ENCODE measurements at regions not wholly inside any gene's neighbourhood (a gene's known extent, or its start where the extent isn't known, plus 50 kb on each side); places are given as distances from the start of the nearest gene placed in this dataset.
"Not testable (repeated sequence)": the region's sequence is repeated elsewhere in the genome, so short reads cannot be mapped to it uniquely, and the experiment has no call there.

DNA sequence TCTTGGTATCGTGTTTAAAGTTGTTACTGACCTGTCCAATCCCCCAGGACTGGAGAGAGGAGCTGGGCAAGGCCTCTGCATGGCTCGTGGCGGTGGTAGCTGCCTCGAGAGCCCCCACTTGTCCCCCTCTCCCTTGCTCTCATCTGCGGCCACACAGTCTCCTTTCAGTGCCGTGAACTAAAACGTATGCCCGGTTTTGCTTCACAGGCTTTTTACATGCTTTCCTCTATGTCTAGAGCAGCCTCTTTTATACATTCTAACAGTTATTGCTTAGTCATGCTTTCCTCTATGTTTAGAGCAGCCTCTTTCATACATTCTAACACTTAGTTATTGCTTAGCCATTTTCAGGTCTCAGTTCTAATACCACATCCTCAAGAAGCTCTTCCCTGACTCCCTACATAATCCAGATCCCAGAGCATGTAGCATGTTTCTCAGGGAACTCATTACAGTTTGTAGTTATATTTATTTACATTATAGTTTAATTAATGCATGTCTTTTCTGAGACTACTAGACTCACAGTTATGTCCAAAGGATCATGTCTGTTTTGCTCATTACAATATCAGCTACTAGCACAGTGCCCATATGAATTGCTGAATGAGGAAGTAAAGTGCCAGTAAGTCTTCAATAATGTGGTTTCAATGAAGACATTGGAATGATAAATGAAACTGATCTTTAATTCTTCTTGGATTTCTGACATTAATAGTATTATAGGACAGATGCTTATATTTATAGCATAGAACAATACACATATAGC, 66.5 kb upstream of the TBL1XR1 start:
- TF ChIP-seq, protein P1, sequence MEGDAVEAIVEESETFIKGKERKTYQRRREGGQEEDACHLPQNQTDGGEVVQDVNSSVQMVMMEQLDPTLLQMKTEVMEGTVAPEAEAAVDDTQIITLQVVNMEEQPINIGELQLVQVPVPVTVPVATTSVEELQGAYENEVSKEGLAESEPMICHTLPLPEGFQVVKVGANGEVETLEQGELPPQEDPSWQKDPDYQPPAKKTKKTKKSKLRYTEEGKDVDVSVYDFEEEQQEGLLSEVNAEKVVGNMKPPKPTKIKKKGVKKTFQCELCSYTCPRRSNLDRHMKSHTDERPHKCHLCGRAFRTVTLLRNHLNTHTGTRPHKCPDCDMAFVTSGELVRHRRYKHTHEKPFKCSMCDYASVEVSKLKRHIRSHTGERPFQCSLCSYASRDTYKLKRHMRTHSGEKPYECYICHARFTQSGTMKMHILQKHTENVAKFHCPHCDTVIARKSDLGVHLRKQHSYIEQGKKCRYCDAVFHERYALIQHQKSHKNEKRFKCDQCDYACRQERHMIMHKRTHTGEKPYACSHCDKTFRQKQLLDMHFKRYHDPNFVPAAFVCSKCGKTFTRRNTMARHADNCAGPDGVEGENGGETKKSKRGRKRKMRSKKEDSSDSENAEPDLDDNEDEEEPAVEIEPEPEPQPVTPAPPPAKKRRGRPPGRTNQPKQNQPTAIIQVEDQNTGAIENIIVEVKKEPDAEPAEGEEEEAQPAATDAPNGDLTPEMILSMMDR (conservative IDR thresholded peaks at IDR 0.05; ENCODE audit: control insufficient read depth, insufficient read depth, low read depth, low read length), result no peak
- H3K4me3 ChIP-seq (ENCODE audit: control insufficient read depth, low read depth, low read length), result no peak overlapping the region
- peak; percentile 20 for DNase-seq (ENCODE audit: low read depth)

DNA sequence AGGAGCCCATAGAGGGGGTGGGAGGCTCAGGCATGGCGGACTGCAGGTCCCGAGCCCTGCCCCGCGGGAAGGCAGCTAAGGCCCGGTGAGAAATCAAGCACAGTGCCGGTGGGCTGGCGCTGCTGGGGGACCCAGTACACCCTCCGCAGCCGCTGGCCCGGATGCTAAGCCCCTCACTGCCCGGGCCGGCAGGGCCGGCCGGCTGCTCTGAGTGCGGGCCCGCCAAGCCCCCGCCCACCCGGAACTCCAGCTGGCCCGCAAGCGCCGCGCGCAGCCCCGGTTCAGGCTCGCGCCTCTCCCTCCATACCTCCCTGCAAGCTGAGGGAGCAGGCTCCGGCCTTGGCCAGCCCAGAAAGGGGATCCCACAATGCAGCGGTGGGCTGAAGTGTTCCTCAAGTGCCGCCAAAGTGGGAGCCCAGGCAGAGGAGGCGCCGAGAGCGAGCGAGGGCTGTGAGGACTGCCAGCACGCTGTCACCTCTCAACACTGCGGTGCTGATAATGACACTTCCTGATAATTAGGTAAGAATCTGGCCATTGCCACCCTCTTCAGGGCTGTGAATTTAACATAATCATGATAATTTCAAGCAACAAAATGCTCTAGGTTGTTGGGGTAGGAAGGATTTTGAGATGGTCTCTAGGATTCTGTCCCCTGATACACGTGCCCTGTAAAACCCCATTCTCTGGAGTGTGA, 74.7 kb upstream of the TBL1XR1 start:
- not testable (repeated sequence) for H3K4me3 ChIP-seq (ENCODE audit: control insufficient read depth, low read depth, low read length); DNase-seq (ENCODE audit: low read depth)

DNA sequence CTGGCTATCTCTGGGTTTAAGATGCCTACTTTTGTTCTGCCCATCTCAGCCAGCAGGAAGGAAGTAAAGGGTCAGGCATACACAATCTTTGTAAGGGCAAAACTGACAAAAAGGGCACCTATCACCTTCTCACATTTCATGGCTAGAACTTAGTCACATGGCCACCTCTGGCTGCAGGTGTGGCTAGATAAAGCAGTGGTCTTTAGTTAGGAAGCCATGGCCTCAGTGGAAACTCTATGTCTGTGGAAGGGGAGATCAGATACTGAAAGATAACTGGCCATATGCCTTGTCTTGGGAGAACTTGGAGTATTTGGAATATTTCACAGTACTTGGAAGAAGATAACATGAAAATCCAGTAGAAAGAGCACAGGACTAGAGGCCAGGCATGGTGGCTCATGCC, 80.7 kb upstream of the TBL1XR1 start:
- TF ChIP-seq, protein P1 (conservative IDR thresholded peaks at IDR 0.05; ENCODE audit: control insufficient read depth, insufficient read depth, low read depth, low read length), result no peak
- no peak for DNase-seq (ENCODE audit: low read depth)
- H3K4me3 ChIP-seq (ENCODE audit: control insufficient read depth, low read depth, low read length), result no peak overlapping the region

DNA sequence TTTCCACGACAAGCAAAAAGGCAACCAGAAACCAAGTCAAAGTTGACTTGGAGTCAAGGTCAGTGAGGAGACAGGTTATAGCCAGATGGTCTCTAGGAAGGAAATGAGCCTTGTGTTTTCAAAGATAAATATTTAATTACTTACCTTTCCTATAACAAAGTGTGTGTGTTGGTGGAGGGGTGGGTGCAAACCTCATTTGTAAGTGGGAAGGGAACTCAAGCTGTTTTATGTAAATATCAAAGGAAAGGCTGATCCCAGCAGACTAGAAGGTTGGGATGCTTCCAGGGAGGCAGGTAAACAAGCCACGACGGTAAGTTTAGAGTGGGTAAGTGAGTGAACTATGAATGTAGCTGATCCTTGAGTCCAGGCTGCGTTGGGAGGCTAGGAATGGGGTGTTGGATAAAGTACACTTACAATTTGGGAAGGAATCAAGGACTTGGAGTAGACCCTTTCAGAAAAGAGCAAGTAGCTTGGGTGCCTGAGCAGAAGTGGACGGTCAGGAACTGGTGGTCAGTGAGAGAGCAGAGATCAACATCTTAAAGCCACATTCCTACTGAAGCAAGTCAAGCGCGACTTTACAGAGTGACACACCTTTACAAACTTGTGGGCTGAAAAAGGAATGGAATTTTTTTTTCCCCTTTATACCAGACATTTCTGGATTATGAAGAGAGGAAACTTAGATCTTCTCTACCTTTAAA, 82.0 kb upstream of the TBL1XR1 start:
- no peak for DNase-seq (ENCODE audit: low read depth)
- H3K4me3 ChIP-seq (ENCODE audit: control insufficient read depth, low read depth, low read length), result no peak overlapping the region
- TF ChIP-seq, protein P1 (conservative IDR thresholded peaks at IDR 0.05; ENCODE audit: control insufficient read depth, insufficient read depth, low read depth, low read length), result no peak

DNA sequence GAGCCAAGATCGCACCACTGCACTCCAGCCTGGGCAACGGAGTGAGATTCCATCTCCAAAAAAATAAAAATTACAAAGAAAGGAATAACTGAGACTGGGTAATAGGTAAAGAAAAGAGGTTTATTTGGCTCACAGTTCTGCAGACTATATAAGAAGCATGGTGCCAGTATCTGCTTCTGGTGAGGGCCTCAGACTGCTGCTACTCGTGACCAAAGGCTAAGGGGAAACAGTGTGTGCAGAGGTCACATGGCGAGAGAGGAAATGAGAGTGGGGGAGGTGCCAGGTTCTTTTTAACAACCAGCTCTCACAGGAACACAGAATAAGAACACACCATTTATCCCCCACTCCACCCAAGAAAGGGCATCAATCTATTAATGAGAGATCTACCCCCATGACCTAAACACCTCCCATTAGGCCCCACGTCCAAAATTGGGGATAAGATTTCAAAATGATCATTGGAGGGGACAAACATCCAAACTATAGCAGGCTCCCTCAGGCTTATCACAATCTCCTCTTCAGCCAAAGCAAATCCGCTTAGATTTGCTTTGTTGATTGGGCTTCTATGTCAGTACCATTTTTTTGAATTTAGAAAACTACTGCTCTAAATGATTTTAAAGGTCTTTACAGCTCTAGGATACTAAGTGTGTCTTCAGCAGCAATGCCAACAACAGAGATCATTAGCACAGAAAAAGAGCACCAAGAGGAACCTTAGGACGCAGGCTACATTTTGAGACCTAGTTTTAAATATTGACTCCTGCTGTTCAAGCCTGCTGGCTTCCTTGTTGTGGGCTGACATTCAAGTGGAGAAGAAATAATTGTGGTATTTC, 84.2 kb upstream of the TBL1XR1 start:
- H3K4me3 ChIP-seq (ENCODE audit: control insufficient read depth, low read depth, low read length), result no peak overlapping the region
- no peak for DNase-seq (ENCODE audit: low read depth)
- TF ChIP-seq, protein P1 (conservative IDR thresholded peaks at IDR 0.05; ENCODE audit: control insufficient read depth, insufficient read depth, low read depth, low read length), result no peak

DNA sequence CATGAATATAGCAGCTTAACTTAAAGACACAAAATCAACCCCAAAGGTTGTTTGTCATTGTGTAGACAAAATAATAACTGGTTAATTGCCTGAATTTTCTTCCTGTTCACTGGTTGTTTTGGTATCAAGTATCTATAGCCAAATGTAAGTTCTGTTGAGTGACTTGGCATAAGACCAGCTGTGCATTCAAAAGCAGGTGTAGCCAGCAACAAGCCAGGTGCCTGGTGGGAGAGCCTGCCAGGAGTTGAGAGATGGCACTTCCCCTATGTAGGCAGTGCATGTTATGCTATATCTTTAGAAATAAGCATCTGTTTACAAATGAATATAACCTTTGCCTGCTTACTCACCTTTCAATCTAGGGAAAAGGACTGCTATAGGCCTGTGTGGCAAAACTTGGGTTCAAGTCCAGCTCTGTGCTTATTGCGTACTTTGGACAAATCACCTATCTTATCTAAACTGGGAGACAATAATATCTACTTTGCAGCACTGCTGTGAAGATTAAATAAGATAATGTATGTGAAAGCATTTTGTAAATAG, 84.9 kb upstream of the TBL1XR1 start:
- no peak overlapping the region for H3K4me3 ChIP-seq (ENCODE audit: control insufficient read depth, low read depth, low read length)
- no peak for DNase-seq (ENCODE audit: low read depth)
- TF ChIP-seq, protein P1 (conservative IDR thresholded peaks at IDR 0.05; ENCODE audit: control insufficient read depth, insufficient read depth, low read depth, low read length), result no peak
